ENCODE measurements at regions not wholly inside any gene's neighbourhood (a gene's known extent, or its start where the extent isn't known, plus 50 kb on each side); places are given as distances from the start of the nearest gene placed in this dataset.

DNA sequence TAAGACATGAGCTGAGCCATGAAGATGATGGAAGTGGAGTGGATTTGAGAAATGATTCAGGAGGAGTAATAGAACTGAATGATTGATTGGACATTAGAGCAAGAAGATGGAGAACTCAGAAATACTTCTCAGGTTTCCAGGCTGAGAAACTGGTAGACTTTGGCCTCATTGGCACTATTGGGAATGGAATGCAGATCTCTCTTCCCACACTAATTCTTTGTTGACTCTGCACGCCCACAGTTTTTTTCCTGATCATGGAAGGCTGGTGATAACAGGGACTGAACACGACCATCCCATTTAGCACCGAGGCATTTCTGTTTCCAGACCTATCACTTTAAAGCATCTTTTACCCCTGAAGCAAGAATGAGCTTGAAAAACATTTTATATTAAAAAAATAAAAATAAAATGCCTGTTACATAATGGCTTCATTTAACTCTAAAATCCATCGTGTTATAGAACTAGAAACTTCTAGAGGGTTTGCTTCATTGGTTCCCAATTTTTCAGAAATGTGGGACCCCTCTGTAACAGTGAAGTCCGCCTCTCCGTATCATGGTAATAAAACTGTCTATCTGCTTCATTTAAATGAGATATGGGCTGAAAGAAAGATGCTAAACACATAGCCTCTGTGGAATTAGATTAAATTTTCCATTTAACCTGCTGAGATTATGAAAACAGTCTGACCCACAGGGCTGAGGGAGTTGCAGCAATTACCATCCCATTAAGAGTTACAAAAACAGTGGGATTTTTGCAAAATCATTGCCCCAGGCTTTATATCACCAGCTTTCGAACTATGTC is 562.0 kb upstream of the CFAP20DC start:
- 84% methylated on average over 7 of the region's 7 CpGs for WGBS

DNA sequence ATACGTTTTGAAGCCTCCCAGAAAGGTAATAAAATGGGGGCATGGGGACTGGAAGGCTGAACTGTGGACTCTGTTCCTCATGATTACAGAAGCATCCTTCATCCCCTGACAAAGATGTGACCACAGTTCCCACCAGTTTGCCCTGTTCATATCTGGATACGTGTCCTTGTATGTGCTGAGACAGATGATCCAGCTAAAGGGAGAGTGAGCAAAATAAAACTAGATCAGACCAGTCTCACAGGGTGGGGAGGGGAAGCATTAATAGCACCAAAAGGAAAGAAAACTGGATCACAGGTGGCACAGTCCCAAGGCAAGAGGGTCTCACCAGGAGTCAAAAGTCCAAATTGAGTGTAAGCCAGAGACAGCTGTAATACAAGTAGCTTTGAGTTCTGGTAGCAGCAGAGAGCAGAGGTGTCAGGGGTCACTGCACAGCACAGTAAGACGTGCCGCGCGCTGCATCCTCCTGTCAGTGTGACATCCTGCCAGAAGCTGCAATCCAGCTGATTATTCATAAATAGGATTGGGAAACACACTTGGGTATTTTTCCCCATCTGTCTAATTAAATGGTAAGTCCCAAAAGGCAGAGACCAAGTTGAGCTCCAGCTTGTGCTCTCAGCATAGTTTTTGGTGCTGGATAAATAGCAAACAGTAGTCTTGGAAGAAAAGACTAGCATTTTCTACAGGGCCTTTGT is 560.0 kb upstream of the CFAP20DC start:
- no peak for DNase-seq (ENCODE audit: low spot score)
- WGBS: 72% methylated on average over 6 of the region's 6 CpGs
- Histone ChIP-seq H3K4me1 (replicated peaks) (no peaks in the 10 kb centered on the region), H3K27ac (no peak overlapping the region), H3K9me3 (no peaks in the 10 kb centered on the region), H3K27me3 (replicated peaks; ENCODE audit: insufficient read depth) (no peaks in the 10 kb centered on the region), H3K4me3 (no peak overlapping the region), H3K36me3 (no peaks in the 10 kb centered on the region)
- intact Hi-C loops (cut with DNase I): no loop called here
- TF ChIP-seq CTCF (IDR thresholded peaks at IDR 0.05) (no peak), POLR2AphosphoS5 (IDR thresholded peaks at IDR 0.05) (no peak), POLR2A (IDR thresholded peaks at IDR 0.05) (no peak)

More for the DNA sequence above, 562.0 kb upstream of the CFAP20DC start:
- Histone ChIP-seq H3K9me3 (no peaks in the 10 kb centered on the region), H3K4me3 (no peak overlapping the region), H3K4me1 (replicated peaks) (no peaks in the 10 kb centered on the region), H3K27ac (no peak overlapping the region), H3K27me3 (replicated peaks; ENCODE audit: insufficient read depth) (no peaks in the 10 kb centered on the region), H3K36me3 (no peaks in the 10 kb centered on the region)
- intact Hi-C loops (cut with DNase I): no loop called here
- TF ChIP-seq POLR2AphosphoS5 (IDR thresholded peaks at IDR 0.05) (no peak), CTCF (IDR thresholded peaks at IDR 0.05) (no peak), POLR2A (IDR thresholded peaks at IDR 0.05) (no peak)
- no peak for DNase-seq (ENCODE audit: low spot score)

GRCh38 chr3:59608356-59608755 is 558.5 kb upstream of the CFAP20DC start:
- Histone ChIP-seq H3K27me3 (replicated peaks; ENCODE audit: insufficient read depth) (no peaks in the 10 kb centered on the region), H3K9me3 (no peaks in the 10 kb centered on the region), H3K27ac (no peak overlapping the region), H3K4me3 (no peak overlapping the region), H3K4me1 (replicated peaks) (no peaks in the 10 kb centered on the region), H3K36me3 (no peaks in the 10 kb centered on the region)
- 54% methylated on average over 6 of the region's 6 CpGs for WGBS
- TF ChIP-seq CTCF (IDR thresholded peaks at IDR 0.05): no peak
- no peak for TF ChIP-seq POLR2A (IDR thresholded peaks at IDR 0.05)
- no peak for TF ChIP-seq POLR2AphosphoS5 (IDR thresholded peaks at IDR 0.05)
- DNase-seq (ENCODE audit: low spot score): no peak
- intact Hi-C loops (cut with DNase I): no loop called here

- no peaks in the 10 kb centered on the region for H3K4me1 ChIP-seq (replicated peaks)
- WGBS: 25% methylated on average over 1 of the region's 1 CpG
- no peaks in the 10 kb centered on the region for H3K9me3 ChIP-seq
- no peak overlapping the region for H3K27ac ChIP-seq
- intact Hi-C loops (cut with DNase I): no loop called here
- H3K27me3 ChIP-seq (replicated peaks; ENCODE audit: insufficient read depth): no peaks in the 10 kb centered on the region
- no peaks in the 10 kb centered on the region for H3K36me3 ChIP-seq
- TF ChIP-seq POLR2AphosphoS5 (IDR thresholded peaks at IDR 0.05) (no peak), CTCF (IDR thresholded peaks at IDR 0.05) (no peak), POLR2A (IDR thresholded peaks at IDR 0.05) (no peak)
- DNase-seq (ENCODE audit: low spot score): no peak
- H3K4me3 ChIP-seq: no peak overlapping the region
Observed at GRCh38 chr3:59607656-59608055, 557.8 kb upstream of the CFAP20DC start.
